Nephron progenitor cell (in vitro differentiated cells): ENCODE measurements at regions not wholly inside any gene's neighbourhood (a gene's known extent, or its start where the extent isn't known, plus 50 kb on each side); places are given as distances from the start of the nearest gene placed in this dataset.

Source experiments
- DNase-seq: peaks from one replicate; pipeline ENCODE4 v3.0.0; 2021
- H3K27ac Mint-ChIP-seq: 2 replicates; pipeline ENCODE4 v1.8.0; 2021; ENCODE audit warnings: mild to moderate bottlenecking, moderate library complexity, mixed read lengths
- H3K27me3 Mint-ChIP-seq: 2 replicates; pipeline ENCODE4 v1.8.0; 2021; ENCODE audit warnings: mild to moderate bottlenecking, low read depth, mixed read lengths; ENCODE audit not compliant: poor library complexity
- H3K36me3 Mint-ChIP-seq: 2 replicates; pipeline ENCODE4 v1.8.0; 2021; ENCODE audit warnings: low read depth, mixed read lengths
- H3K4me1 Mint-ChIP-seq: 2 replicates; pipeline ENCODE4 v1.8.0; 2021; ENCODE audit warnings: mixed read lengths
- H3K4me3 Mint-ChIP-seq: 2 replicates; pipeline ENCODE4 v1.8.0; 2021; ENCODE audit warnings: mild to moderate bottlenecking, moderate library complexity, mixed read lengths
- H3K9me3 Mint-ChIP-seq: 2 replicates; pipeline ENCODE4 v1.8.0; 2021; ENCODE audit warnings: mild to moderate bottlenecking, moderate library complexity, mixed read lengths
- TF ChIP-seq, protein P1 (sequence below): fragments of 200-600 bp; sonication (generic); IDR thresholded peaks from 2 replicates; pipeline ENCODE4 v1.5.0; 2021; ENCODE audit warnings: antibody characterized with exemption

DNA sequence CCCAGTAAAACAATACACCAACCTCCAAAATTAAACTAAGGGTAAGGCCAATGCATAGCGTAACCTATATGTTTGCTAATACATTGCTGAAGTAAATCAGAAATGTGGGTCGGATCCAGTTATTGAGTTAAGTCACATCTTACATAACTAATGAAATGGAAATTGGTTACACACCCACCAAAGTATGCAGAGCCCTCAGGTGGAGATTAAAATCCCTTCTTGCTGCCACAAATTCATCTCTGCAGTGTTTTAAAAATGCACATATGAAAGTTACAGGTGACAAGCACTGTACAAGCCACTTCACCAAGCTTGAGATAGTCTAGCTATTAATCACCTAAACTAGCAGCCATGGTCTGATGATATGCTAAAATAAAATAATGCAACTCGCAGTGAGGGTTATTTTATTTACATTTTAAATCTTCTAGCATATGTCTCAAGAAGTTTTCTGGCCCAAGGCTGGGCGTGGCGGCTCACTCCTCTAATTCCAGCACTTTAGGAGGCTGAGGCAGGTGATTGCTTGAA lies 130.6 kb downstream of the AQP9 start:
- Mint-ChIP-seq H3K27ac (no peak overlapping the region), H3K9me3 (peaks cover 24% of the 10 kb centered on the region), H3K4me3 (no peak overlapping the region), H3K27me3 (peaks cover 9% of the 10 kb centered on the region), H3K4me1 (peaks cover 9% of the 10 kb centered on the region), H3K36me3 (peaks cover 13% of the 10 kb centered on the region)
- TF ChIP-seq, protein P1, sequence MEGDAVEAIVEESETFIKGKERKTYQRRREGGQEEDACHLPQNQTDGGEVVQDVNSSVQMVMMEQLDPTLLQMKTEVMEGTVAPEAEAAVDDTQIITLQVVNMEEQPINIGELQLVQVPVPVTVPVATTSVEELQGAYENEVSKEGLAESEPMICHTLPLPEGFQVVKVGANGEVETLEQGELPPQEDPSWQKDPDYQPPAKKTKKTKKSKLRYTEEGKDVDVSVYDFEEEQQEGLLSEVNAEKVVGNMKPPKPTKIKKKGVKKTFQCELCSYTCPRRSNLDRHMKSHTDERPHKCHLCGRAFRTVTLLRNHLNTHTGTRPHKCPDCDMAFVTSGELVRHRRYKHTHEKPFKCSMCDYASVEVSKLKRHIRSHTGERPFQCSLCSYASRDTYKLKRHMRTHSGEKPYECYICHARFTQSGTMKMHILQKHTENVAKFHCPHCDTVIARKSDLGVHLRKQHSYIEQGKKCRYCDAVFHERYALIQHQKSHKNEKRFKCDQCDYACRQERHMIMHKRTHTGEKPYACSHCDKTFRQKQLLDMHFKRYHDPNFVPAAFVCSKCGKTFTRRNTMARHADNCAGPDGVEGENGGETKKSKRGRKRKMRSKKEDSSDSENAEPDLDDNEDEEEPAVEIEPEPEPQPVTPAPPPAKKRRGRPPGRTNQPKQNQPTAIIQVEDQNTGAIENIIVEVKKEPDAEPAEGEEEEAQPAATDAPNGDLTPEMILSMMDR, result no peak
- DNase-seq, result no peak

DNA sequence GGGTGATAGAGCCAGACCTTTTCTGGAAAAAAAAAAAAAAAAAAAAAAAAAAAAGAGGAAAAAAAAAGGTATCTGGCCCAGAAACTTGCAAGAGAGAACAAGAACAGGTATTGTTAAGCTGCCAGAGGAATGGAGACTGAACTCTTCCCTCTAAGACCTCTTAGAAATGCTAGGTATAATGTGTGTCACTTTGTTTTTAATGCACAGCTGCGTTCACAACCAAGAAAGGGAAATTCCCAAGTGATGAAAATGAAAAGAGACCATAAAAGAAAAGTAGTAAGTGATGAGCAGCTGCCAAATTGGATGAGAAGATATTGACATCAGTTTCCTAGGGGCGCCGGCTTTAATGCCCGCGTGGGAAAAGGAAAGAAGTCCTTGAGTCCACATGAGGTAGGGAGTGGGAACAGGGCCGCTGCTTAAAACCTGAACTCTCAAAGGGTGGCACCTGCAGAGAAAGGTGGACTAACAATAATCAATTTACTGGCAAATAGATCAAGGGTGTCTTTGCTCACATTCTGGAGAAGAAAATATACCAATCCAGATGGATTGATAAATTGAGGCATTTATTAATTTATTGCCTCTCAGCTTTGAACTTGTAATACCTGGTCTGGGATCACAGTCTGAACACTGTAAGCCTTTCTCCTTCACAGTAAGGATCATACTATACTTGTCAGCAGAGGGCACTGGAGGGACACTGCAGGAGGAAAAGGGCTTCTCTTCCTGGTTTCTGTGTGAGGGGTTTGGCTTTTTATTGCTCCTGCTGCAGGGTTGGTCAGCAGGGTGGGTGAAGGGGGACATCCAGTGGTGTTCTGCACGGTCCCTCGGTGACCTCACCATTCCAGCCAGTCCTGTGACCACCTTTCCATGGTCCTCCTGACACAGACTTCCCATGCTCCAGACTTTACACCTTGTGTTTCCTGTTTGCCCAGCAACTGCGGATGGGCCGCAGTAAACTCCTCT lies 131.6 kb downstream of the AQP9 start:
- peak; percentile 40 for DNase-seq
- Mint-ChIP-seq H3K4me1 (peaks cover 9% of the 10 kb centered on the region), H3K9me3 (peaks cover 24% of the 10 kb centered on the region), H3K27me3 (peaks cover 5% of the 10 kb centered on the region), H3K27ac (no peak overlapping the region), H3K36me3 (peaks cover 13% of the 10 kb centered on the region), H3K4me3 (no peak overlapping the region)
- TF ChIP-seq, protein P1, result peak; percentile 73

DNA sequence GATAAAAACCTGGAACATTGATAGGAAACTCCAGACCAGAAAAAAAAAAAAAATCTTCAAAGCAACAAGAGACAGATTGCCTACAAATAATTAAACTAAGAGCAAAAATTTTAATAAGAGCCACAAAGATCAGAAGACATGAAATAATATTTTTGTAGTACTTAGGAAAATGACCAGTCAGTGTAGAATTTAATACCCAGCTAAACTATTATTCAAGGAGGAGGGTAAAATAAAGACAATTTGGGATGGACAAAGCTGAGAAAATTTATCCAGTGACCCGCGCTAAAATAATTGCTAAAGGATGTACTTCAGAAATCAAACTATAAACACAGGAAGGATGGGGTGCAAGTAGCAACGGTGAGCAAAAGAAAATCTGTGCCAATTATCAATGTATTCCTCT lies 133.2 kb downstream of the AQP9 start:
- no peak for DNase-seq
- H3K4me1 Mint-ChIP-seq, result peaks cover 9% of the 10 kb centered on the region
- peaks cover 13% of the 10 kb centered on the region for H3K36me3 Mint-ChIP-seq
- no peak overlapping the region for H3K27ac Mint-ChIP-seq
- H3K9me3 Mint-ChIP-seq, result peaks cover 24% of the 10 kb centered on the region
- peaks cover 4% of the 10 kb centered on the region for H3K27me3 Mint-ChIP-seq
- H3K4me3 Mint-ChIP-seq, result no peak overlapping the region
- TF ChIP-seq, protein P1, result no peak

DNA sequence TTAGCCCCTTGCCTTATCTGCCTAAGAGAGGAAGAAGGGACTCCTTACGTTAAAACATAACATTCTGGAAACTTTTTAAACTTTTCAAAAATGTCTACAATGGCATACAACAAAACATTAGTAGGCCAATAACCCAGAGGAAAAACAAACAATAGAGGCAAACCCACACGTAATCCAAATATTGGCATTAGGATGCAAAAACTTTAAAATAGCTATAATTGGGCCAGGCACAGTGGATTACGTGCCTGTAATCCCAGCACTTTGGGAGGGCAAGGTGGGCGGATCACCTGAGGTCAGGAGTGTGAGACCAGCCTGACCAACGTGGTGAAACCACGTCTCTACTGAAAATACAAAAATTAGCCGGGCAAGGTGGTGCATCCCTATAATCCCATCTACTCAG lies 134.9 kb downstream of the AQP9 start:
- Mint-ChIP-seq H3K36me3 (peaks cover 13% of the 10 kb centered on the region), H3K27ac (no peak overlapping the region), H3K4me3 (no peak overlapping the region), H3K4me1 (peaks cover 15% of the 10 kb centered on the region), H3K27me3 (peaks cover 4% of the 10 kb centered on the region), H3K9me3 (peaks cover 15% of the 10 kb centered on the region)
- TF ChIP-seq, protein P1, result no peak
- no peak for DNase-seq

DNA sequence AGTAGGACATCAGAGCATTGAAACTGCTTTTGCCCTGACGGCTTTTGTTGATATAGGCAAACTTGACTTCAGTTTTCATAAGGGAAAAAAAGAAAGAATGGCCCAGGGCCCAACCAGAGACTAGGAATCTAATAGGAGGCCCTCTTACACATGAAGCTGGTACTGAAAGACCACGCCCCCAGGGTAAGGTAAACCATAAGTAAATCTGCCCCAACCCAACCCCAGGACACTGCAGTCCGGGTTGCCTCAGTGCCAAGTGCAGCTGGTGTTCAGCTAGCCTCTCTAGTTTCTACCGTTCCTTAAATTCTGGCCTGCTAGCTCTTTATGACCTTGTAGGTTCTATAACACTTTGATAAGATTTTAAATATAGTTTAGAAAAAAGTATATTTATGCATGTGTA lies 136.7 kb downstream of the AQP9 start:
- TF ChIP-seq, protein P1, result no peak
- no peak overlapping the region for H3K27ac Mint-ChIP-seq
- peaks cover 11% of the 10 kb centered on the region for H3K27me3 Mint-ChIP-seq
- H3K36me3 Mint-ChIP-seq, result peaks cover 13% of the 10 kb centered on the region
- H3K9me3 Mint-ChIP-seq, result peaks cover 15% of the 10 kb centered on the region
- peaks cover 21% of the 10 kb centered on the region for H3K4me1 Mint-ChIP-seq
- no peak overlapping the region for H3K4me3 Mint-ChIP-seq
- no peak for DNase-seq
